ENCODE measurements at regions not wholly inside any gene's neighbourhood (a gene's known extent, or its start where the extent isn't known, plus 50 kb on each side); places are given as distances from the start of the nearest gene placed in this dataset.
"Not testable (repeated sequence)": the region's sequence is repeated elsewhere in the genome, so short reads cannot be mapped to it uniquely, and the experiment has no call there.

DNA sequence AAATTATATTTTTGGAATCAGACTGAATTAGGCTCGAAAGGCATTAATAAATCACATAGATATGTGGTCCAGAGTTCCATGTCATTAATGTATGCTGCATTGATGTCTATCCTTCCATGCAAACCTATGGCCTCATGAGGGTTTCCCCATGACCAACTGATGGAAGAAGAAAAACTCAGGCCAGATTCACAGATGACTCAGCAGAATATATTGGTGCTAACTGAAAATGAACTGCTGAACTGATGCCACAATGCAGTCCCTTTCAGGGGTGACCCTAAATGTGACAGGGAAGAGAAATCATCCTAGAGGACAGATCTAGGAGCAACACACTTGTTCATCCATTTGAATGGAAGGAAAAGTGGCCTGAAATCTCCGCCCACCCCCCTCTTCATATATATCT, 110.5 kb upstream of the KCND3 start:
- DNase-seq, result no peak

DNA sequence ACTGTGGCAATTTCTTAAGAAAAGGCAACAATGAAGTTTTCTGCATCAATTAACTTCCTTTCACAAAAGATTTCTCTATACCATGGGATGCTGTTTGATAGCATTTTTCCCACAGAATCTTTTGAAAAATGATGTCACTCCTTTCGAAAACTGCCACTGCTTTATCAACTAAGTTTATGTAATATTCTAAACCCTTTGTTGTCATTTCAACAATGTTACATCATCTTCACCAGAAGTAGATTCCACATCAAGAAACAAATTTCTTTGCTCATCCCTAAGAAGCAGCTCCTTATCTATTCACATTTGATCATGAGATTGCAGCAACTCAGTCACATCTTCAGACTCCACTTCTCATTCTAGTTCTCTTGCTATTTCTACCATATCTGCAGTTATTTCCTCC, 116.1 kb upstream of the KCND3 start:
- DNase-seq, result no peak

- no peak for DNase-seq
Observed at GRCh38 chr1:112110031-112110430, 120.6 kb upstream of the KCND3 start.

DNA sequence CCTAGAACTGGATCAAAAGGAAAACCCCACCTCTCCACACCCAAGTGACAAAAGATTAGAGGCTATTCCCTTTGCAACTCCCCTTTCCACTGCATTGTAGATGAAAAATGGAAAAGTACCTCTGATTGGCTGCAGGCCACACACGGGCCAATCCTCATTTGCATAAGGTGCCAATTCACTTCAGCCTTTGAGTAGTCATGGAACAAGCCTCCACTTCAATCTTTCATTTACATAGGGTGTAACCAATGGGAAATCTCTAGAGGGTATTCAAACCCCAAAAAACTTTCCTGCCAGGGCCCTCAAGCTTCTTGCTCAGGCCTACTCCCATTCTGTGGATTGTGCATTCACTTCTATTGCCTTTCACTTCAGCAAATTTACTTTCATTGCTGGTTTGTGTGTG, 122.3 kb upstream of the KCND3 start:
- no peak for DNase-seq

DNA sequence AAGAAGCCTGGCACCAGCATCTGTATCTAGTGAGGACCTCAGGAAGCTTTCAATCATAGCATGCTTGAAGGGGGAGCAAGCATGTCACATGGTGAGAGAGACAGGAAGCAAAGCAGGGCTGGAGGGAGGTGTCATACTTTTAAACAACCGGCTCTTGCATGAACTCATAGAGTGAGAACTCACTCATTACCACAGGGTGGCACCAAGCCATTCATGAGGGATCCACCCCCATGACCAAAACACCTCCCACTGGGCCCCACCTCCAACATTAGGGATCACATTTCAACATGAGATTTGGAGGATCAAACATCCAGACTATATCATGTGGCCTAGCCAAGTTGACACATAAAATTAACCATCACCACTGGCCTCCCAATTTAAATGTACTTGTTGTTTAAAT, 125.1 kb upstream of the KCND3 start:
- no peak for DNase-seq

DNA sequence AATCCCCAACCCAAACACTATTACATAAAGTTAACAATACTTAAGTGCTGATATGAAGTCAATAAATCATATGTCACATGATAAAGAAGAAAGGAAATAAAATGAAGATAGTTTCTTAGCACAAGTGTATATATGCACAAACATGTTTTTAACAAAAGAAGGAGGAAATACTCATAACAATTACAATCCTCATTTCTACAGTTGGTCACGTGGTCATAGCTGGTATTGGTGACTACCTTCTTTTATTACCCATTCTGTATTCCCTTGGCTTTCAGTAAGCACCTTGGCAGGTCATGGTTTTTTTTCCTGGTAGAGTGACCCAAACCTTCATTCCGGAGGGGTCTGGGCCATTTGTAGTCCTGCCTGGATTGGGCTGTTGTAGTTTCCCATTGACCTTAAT, 137.1 kb upstream of the KCND3 start:
- DNase-seq, result no peak

DNA sequence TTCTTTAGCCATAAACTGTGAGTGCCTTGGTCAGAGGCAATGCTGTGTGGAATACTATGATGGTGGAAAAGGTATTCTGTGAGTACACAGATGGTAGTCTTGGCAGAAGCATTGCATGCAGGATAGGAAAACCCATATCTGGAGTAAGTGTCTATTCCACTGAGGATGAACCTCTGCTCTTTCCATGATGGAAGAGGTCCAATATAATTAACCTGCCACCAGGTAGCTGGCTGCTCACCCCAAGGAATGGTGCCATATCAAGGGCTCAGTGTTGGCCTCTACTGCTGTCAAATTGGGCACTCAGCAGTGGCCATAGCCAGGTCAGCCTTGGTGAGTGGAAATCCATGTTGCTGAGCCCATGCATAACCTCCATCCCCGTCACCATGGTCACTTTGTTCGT, 138.1 kb upstream of the KCND3 start:
- peak in 1 of 14 donors; percentile 76 for DNase-seq

GRCh38 chr1:112133487-112133886, 144.0 kb upstream of the KCND3 start:
- DNase-seq, result no peak

DNA sequence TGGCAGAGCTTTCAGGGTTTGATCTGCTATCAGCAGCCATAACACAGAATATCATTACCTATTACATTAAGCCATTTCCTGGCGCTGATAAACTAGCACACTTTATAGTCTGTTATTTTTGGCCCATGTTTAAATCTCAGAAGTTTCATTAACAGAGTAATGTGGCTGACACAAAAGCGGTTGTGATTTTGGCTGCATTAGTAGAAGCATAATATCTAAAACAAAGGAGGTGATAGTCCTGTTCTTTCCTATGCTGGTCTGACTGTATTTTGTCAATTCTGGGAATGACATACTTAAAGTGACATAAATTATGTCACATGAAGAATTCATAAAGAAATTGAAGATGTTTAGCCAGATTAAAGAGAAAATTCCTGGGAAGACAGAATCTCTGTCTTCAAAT, 151.3 kb upstream of the KCND3 start:
- DNase-seq, result no peak

DNA sequence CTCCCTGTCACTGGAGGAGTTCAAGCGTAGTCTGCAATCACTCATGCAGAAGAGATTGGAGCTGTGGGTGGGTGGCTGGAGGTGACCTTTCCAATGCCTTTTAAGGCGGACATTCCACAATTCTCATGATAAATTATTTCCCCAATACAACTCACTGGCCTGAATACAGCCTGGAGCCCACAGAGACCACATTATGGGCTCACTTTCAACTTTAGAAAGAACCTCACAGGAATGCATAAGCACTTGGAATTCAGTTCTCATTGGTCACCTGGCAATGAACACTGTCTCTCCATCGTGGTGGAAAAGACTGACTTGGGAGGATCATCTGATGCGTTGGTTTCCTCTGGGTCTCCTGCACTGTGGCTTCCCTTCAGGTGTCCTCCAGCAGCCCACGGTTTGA, 151.8 kb upstream of the KCND3 start:
- no peak for DNase-seq

- no peak for DNase-seq
Observed at GRCh38 chr1:112141923-112142322, 152.5 kb upstream of the KCND3 start.

GRCh38 chr1:112143871-112144441, 154.5 kb upstream of the KCND3 start:
- DNase-seq, result peak in 1 of 14 donors; percentile 48

GRCh38 chr1:112144733-112145426, 155.4 kb upstream of the KCND3 start:
- peak in 1 of 14 donors; percentile 67 for DNase-seq

- DNase-seq, result peak in 1 of 14 donors; percentile 89
Observed at GRCh38 chr1:112146201-112146715, 156.8 kb upstream of the KCND3 start.

DNA sequence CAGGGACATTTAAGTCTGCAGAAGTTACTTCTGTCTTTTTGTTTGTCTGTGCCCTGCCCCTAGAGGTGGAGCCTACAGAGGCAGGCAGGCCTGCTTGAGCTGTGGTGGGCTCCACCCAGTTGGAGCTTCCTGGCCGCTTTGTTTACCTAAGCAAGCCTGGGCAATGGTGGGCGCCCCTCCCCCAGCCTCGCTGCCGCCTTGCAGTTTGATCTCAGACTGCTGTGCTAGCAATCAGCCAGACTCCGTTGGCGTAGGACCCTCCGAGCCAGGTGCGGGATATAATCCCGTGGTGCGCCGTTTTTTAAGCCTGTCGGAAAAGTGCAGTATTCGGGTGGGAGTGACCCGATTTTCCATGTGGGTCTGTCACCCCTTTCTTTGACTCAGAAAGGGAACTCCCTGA, 170.7 kb upstream of the KCND3 start:
- DNase-seq, result not testable (repeated sequence)

- DNase-seq, result no peak
Observed at GRCh38 chr1:112165375-112165774, 175.9 kb upstream of the KCND3 start.

DNA sequence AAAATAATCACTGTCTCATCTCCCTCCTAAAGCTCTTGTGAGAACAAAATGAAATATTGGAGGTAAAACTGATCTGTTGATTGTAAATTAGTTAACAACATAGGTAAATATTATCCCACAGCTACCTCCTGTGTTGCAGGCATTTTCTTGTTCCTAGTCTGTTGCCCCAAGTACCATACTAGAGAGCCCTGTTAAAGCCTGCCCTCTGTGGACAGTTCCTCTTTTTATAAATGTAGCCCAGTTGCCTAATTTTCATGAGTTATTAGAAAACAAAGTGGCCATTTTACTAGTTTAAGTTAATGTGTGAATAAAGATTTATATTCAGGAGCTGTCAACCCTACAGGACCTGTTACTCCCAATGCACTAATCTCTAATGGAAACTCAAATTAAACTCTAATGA, 180.0 kb upstream of the KCND3 start:
- no peak for DNase-seq

GRCh38 chr1:112172294-112172882, 182.9 kb upstream of the KCND3 start:
- peak in 1 of 14 donors; percentile 2 for DNase-seq

DNA sequence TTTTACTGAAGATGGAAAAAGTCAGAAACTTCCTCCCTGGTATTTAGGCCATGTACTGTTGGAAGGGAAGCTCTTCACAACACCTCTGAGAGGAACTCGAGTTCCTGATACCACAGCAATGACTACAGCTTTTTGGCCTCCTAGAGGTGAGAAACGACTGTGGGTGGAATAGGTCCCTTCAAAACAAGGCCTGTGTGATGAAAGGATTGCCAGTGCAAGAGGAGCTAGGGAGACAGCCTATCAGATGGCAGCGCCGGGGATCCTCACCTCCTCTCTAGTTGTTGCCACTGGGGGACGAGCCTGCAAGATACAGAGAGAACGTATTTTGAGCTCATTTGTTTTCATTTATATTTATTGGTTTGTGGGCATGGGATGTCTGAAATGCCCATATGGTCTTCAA, 187.8 kb upstream of the KCND3 start:
- DNase-seq, result no peak

GRCh38 chr1:112188611-112189010, 199.1 kb upstream of the KCND3 start:
- DNase-seq, result no peak

GRCh38 chr1:112196008-112196588, 199.9 kb upstream of the CTTNBP2NL start:
- no peak for DNase-seq

- no peak for DNase-seq
Observed at GRCh38 chr1:112196731-112197130, 199.3 kb upstream of the CTTNBP2NL start.

DNA sequence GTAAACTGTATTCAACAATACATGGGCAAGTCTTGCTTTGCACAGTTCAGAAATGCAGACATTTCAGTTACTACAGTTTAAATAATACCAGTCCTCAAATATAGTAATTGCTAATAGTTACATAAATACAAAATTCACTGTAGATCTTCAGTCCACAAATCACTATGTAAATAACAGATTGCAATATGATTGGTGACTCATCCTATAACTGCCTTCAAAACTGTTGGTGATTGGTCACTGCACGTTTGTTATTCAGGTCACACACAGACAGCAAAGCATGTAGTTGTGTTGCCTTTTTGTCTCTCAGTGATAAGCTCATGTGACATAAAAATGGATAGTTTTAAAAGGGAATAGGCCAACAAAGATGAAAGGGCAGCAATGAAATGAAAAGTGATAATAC, 186.5 kb upstream of the CTTNBP2NL start:
- no peak for DNase-seq

DNA sequence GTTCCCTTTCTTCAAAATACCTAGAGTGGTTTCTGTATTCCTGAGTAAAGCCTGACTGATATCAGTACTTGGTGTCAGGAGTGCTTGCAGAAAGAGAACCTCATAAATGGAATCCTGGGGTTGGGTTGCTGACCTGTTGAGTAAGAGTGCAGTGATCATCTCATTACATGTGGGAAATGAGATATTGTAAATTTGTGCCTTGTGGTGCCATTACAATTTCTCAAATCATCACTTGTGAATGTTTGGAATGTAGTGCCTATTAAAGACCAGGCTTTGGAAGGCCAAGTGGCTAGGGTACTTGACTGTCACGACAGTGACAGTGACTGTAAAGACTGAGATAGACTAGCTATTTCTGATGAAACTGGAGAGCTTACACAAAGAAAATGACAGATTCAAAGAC, 176.7 kb upstream of the CTTNBP2NL start:
- DNase-seq, result no peak
